Fibroblast of lung (primary cell): ENCODE measurements at regions not wholly inside any gene's neighbourhood (a gene's known extent, or its start where the extent isn't known, plus 50 kb on each side); places are given as distances from the start of the nearest gene placed in this dataset.

Experiments used
- CTCF ChIP-seq, 2 donors: IDR thresholded peaks in 1 of 2; conservative IDR thresholded peaks in 1 of 2; 1 replicate in 1 of 2; 2 replicates in 1 of 2; pipeline ENCODE4 v1.5.1; 2011 to 2012; ENCODE audit warnings: low read length in 2 of 2, control low read depth in 1 of 2, inconsistent platforms in 1 of 2, low read depth in 1 of 2, mild to moderate bottlenecking in 1 of 2
- EZH2 ChIP-seq: IDR thresholded peaks from 2 replicates; pipeline ENCODE4 v1.5.1; 2012; ENCODE audit warnings: low read length, control low read depth, mild to moderate bottlenecking; ENCODE audit errors: missing control alignments

GRCh38 chr4:164591666-164592065, 162.3 kb upstream of the SMIM31 start:
- TF ChIP-seq CTCF (conservative IDR thresholded peaks at IDR 0.05 in 1 of 2, IDR thresholded peaks at IDR 0.05 in 1 of 2; ENCODE audit: low read depth in 1 of 2, low read length in 2 of 2): no peak
- no peak for TF ChIP-seq EZH2
